GM18870 (cell line): ENCODE measurements at regions not wholly inside any gene's neighbourhood (a gene's known extent, or its start where the extent isn't known, plus 50 kb on each side); places are given as distances from the start of the nearest gene placed in this dataset.
"Not testable (repeated sequence)": the region's sequence is repeated elsewhere in the genome, so short reads cannot be mapped to it uniquely, and the experiment has no call there.

Experiments
- ATAC-seq: cut with Tn5 transposase; IDR thresholded peaks from one replicate; pipeline ENCODE4 v1.9.1; 2021; ENCODE audit warnings: moderate library complexity; ENCODE audit not compliant: unreplicated experiment

GRCh38 chr15:22258398-22259150 lies 178.2 kb downstream of the OR4M2 start:
- ATAC-seq, result no peak

GRCh38 chr15:22259151-22259750 lies 178.9 kb downstream of the OR4M2 start:
- ATAC-seq, result not testable (repeated sequence)

DNA sequence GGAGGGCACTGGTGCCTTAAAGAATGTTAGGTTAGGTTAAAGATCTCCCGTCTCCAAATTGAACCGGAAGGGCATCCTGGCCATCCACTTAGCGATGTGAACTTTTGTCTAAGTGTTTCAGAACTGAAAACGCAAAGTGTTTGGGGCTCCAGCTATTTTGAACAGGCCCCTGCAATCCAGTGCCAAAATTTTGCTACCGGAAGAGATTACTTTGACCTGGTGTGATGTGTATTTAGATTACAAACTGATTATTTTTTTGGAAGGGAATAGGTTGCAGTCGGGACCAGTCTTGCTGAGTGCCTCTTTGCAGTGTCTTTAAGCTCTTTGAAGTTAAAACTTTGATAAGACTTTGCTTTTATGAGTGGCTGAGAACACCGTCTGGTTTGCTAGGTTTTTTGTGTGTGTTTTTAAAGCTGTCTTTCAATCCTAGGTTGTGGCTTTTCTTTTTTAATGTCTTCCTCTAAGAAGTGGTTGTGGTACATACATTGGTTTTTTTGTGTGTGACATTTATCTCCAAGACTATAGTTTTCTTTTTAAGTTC lies 179.6 kb downstream of the OR4M2 start:
- no peak for ATAC-seq

- no peak for ATAC-seq
Measured at GRCh38 chr15:22262613-22263020, 182.3 kb downstream of the OR4M2 start.

- no peak for ATAC-seq
Measured at GRCh38 chr15:22263738-22264137, 183.4 kb downstream of the OR4M2 start.

- ATAC-seq, result not testable (repeated sequence)
Measured at GRCh38 chr15:22264272-22264671, 183.9 kb downstream of the OR4M2 start.

DNA sequence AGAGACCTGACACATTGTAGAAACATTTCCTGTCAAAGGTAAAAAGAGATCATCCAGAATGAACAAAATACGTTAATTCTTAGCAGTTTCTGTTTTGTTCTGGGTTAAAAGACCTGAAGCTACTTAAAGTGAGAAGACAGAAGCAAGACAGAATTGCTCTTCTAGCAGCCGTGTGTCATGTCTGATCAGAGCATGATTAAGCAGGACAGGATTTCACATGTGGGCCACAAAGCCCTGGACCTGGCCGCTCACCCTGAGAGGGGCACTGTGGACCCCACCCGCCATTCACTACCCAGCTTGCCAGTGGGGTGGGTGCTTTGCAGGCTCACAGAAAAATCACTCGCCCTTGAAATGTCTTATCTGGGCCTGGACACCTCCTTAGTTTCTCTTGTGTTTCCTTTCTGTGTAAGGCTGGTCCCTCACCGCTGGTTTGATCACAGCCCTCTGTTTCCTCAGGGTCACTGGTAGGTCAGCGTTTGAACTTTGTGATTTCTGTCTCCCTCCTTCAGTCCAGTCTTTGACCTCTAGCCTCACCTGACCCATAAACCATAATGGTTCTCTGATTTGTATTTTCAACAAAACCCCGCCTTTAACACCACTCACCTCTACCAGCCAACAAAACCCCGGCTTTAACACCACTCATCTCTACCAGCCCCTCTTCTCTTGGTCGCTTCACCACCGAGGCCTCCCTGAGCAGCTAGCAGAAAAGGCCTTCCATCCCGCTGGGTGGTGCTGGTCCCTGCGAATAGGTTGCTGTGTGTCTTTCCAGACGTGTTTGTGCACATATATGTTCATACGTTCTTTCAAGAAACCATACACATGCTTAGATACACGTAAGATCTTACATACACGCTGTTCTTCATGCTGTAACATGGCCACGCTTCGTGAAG lies 185.0 kb downstream of the OR4M2 start:
- no peak for ATAC-seq

- ATAC-seq, result no peak
Measured at GRCh38 chr15:22265970-22266369, 185.6 kb downstream of the OR4M2 start.

- no peak for ATAC-seq
Measured at GRCh38 chr15:22267761-22268160, 187.4 kb downstream of the OR4M2 start.

GRCh38 chr15:22268201-22268600 lies 187.9 kb downstream of the OR4M2 start:
- ATAC-seq, result not testable (repeated sequence)

- not testable (repeated sequence) for ATAC-seq
Measured at GRCh38 chr15:22268654-22269053, 188.3 kb downstream of the OR4M2 start.

GRCh38 chr15:22272286-22273160 lies 186.2 kb upstream of the GOLGA6L22 start:
- not testable (repeated sequence) for ATAC-seq

DNA sequence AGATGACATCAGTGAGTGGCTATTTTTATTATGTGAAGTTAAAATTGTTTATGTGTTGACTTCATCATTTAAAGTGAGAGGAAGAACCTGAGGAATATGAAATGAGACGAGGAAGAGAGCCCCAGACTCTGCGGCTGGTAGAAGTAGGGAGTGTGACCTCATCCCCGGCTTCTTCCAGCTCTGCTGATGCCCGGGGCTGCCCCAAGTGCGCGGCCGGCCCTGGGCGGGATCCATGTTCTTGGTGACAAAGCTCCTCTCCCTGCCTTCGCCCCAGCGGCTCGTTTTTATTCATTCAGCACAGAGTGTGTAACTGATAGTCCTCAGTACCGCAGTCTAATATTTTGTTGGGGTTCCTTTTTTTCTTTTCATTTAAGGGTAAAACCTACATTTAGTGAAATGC lies 185.5 kb upstream of the GOLGA6L22 start:
- not testable (repeated sequence) for ATAC-seq

GRCh38 chr15:22274376-22274775 lies 184.3 kb upstream of the GOLGA6L22 start:
- ATAC-seq, result not testable (repeated sequence)

- not testable (repeated sequence) for ATAC-seq
Measured at GRCh38 chr15:22280770-22281169, 177.9 kb upstream of the GOLGA6L22 start.

DNA sequence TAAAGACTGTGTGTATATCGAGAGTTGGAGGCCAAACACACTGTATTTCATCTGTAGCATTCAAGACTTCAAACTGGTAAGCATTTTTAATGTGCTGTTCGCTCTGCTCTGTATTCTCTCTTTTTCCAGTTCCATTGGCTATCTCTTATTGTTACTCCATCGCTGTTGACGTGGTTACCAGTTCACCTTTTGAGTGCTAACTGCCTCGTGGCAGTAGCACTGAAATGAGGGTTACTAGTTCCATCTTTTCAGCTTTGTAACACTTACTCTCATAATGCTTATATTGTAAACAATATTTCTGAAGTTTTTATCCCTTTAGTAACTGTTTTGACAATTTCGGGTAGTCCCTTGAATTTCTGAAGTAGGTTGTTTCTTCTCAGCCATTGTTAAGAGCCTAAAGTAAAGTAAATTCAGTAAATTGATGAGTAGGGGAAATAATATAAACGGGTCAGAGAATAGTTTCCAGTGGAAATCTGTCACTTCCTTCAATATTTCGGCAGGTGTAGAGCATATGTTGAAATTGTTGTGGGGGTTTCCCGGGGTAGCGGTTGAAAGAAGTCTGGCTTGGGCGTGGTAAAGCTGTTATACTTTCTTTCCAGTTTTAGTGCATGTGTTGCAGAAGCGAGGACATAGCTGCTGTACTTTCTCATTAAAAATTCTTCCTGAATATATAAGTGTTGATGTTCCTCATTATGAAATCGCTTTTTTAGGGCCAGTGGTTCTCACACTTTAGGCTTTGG lies 175.7 kb upstream of the GOLGA6L22 start:
- ATAC-seq, result peak; percentile 66

- not testable (repeated sequence) for ATAC-seq
Measured at GRCh38 chr15:22284795-22285420, 173.8 kb upstream of the GOLGA6L22 start.

GRCh38 chr15:22291054-22291453 lies 167.6 kb upstream of the GOLGA6L22 start:
- not testable (repeated sequence) for ATAC-seq

- ATAC-seq, result not testable (repeated sequence)
Measured at GRCh38 chr15:22303112-22303511, 155.6 kb upstream of the GOLGA6L22 start.
